Sciatic nerve (tissue), 2 donors: ENCODE measurements at regions not wholly inside any gene's neighbourhood (a gene's known extent, or its start where the extent isn't known, plus 50 kb on each side); places are given as distances from the start of the nearest gene placed in this dataset.
A peak's percentile ranks its signal among the peaks of the same experiment; 100 is the strongest.
"Not testable (repeated sequence)": the region's sequence is repeated elsewhere in the genome, so short reads cannot be mapped to it uniquely, and the experiment has no call there.

Experiments
- ATAC-seq: fragments of 200-7000 bp; cut with Tn5 transposase; one replicate; pipeline ENCODE4 v1.9.1; 2020; ENCODE audit warnings: mild to moderate bottlenecking, moderate library complexity
- DNase-seq: peaks from one replicate; pipeline ENCODE4 v3.0.0-alpha.2; 2020; ENCODE audit warnings: low spot score
- intact Hi-C: fragments of 100-400 bp; cut with DNase I; formaldehyde crosslinking; loops from one replicate; pipeline ENCODE4 v1.14.2; 2022
- donor health status: DM: no; HTN: no; CAD: no.
- donor health status: DM: no; HTN: no; CAD: no.

GRCh38 chr17:72560303-72561247 lies 439.8 kb downstream of the SOX9 start:
- intact Hi-C loops = loop anchor here (10.0 kb wide), 1 partner anchor 164 kb away; no protein-coding TSS in a partner anchor
- peak; percentile 82 for ATAC-seq
- DNase-seq = no peak

- DNase-seq (no peak), ATAC-seq (no peak)
- intact Hi-C loops = loop anchor here (10.0 kb wide), 1 partner anchor 164 kb away; no protein-coding TSS in a partner anchor
These were observed 440.4 kb downstream of the SOX9 start for GRCh38 chr17:72561266-72561665.

GRCh38 chr17:72561680-72562079 lies 440.9 kb downstream of the SOX9 start:
- ATAC-seq = no peak
- intact Hi-C loops = loop anchor here (10.0 kb wide), 1 partner anchor 163 kb away; no protein-coding TSS in a partner anchor

GRCh38 chr17:72562615-72563188 lies 441.9 kb downstream of the SOX9 start:
- intact Hi-C loops = loop anchor here (10.0 kb wide), 1 partner anchor 162 kb away; no protein-coding TSS in a partner anchor
- ATAC-seq (no peak), DNase-seq (no peak)

More at GRCh38 chr17:72561680-72562079, 440.9 kb downstream of the SOX9 start:
- DNase-seq = no peak

- ATAC-seq (no peak), DNase-seq (no peak)
- intact Hi-C loops = loop anchor here (10.0 kb wide), 1 partner anchor 161 kb away; no protein-coding TSS in a partner anchor
These were observed 443.1 kb downstream of the SOX9 start for GRCh38 chr17:72563952-72564351.

- no peak for DNase-seq
- ATAC-seq = no peak
- intact Hi-C loops = loop anchor here (10.0 kb wide), 1 partner anchor 160 kb away; no protein-coding TSS in a partner anchor
These were observed 444.2 kb downstream of the SOX9 start for GRCh38 chr17:72565006-72565405.

- intact Hi-C loops = loop anchor here (10.0 kb wide), 1 partner anchor 159 kb away; no protein-coding TSS in a partner anchor
These were observed 444.9 kb downstream of the SOX9 start for GRCh38 chr17:72565758-72566157.

GRCh38 chr17:72566671-72567484 lies 446.1 kb downstream of the SOX9 start:
- intact Hi-C loops = loop anchor here (10.0 kb wide), 1 partner anchor 158 kb away; no protein-coding TSS in a partner anchor
- no peak for ATAC-seq
- no peak for DNase-seq

More at GRCh38 chr17:72565758-72566157, 444.9 kb downstream of the SOX9 start:
- DNase-seq (no peak), ATAC-seq (peak; percentile 89)

- DNase-seq = no peak
- ATAC-seq = no peak
- intact Hi-C loops = loop anchor here (10.0 kb wide), 1 partner anchor 157 kb away; no protein-coding TSS in a partner anchor
These were observed 447.0 kb downstream of the SOX9 start for GRCh38 chr17:72567774-72568173.

GRCh38 chr17:72569148-72569946 lies 448.5 kb downstream of the SOX9 start:
- ATAC-seq = no peak
- no peak for DNase-seq

GRCh38 chr17:72571813-72572396 lies 451.1 kb downstream of the SOX9 start:
- intact Hi-C loops = no loop called here
- ATAC-seq (peak; percentile 50), DNase-seq (no peak)

More at GRCh38 chr17:72569148-72569946, 448.5 kb downstream of the SOX9 start:
- intact Hi-C loops = loop anchor here (10.0 kb wide), 1 partner anchor 155 kb away; no protein-coding TSS in a partner anchor

- ATAC-seq = peak; percentile 59
- intact Hi-C loops = no loop called here
- no peak for DNase-seq
These were observed 452.0 kb downstream of the SOX9 start for GRCh38 chr17:72572604-72573491.

GRCh38 chr17:72573492-72573801 lies 452.6 kb downstream of the SOX9 start:
- intact Hi-C loops, ATAC-seq, DNase-seq: not testable (repeated sequence)

GRCh38 chr17:72574675-72575510 lies 454.1 kb downstream of the SOX9 start:
- intact Hi-C loops = no loop called here
- no peak for ATAC-seq
- DNase-seq = no peak

GRCh38 chr17:72575542-72576233 lies 454.9 kb downstream of the SOX9 start:
- DNase-seq (no peak), ATAC-seq (no peak)
- intact Hi-C loops = no loop called here
